Keratinocyte (primary cell): ENCODE measurements at regions not wholly inside any gene's neighbourhood (a gene's known extent, or its start where the extent isn't known, plus 50 kb on each side); places are given as distances from the start of the nearest gene placed in this dataset.

Source experiments
- DNase-seq: peaks from one replicate; pipeline ENCODE4 v3.0.0-alpha.2; 2011; ENCODE audit warnings: low read depth, missing footprints, low spot score
- FAIRE-seq: peaks from 2 replicates; lab custom pipeline; 2011; peaks lifted over from hg19 to GRCh38; lab: Jason Lieb, UNC
- H2AFZ ChIP-seq: 2 replicates; pipeline ENCODE4 v1.6.0; 2012; ENCODE audit warnings: low read length, control low read depth, inconsistent platforms; ENCODE audit not compliant: control insufficient read depth
- H3K27ac ChIP-seq: 2 replicates; pipeline ENCODE4 v1.5.1; 2011; ENCODE audit warnings: low read length; ENCODE audit not compliant: control insufficient read depth, insufficient read depth
- H3K27me3 ChIP-seq: 3 replicates; pipeline ENCODE4 v1.6.0; 2011; ENCODE audit warnings: low read length; ENCODE audit not compliant: control insufficient read depth, insufficient read depth; ENCODE audit errors: extremely low read depth
- H3K36me3 ChIP-seq, 2 experiments: 2 replicates in 1 of 2; 3 replicates in 1 of 2; pipeline ENCODE4 v1.5.1; 2011; ENCODE audit warnings: low read length in 2 of 2, mild to moderate bottlenecking in 1 of 2; ENCODE audit not compliant: control insufficient read depth in 2 of 2, insufficient read depth in 2 of 2; ENCODE audit errors: extremely low read depth in 1 of 2
- H3K4me1 ChIP-seq: 3 replicates; pipeline ENCODE4 v1.5.1; 2011; ENCODE audit warnings: low read length; ENCODE audit not compliant: control insufficient read depth, insufficient read depth; ENCODE audit errors: extremely low read depth
- H3K4me2 ChIP-seq: 3 replicates; pipeline ENCODE4 v1.6.0; 2011; ENCODE audit warnings: low read depth, low read length; ENCODE audit not compliant: control insufficient read depth, insufficient read depth; ENCODE audit errors: extremely low read depth
- H3K4me3 ChIP-seq, 3 experiments: fragments of 200-600 bp in 1 of 3; sonication (generic) in 1 of 3; 2 replicates in 2 of 3; 3 replicates in 1 of 3; pipeline ENCODE4 v1.5.1; 2011 to 2016; ENCODE audit warnings: low read length in 3 of 3, mild to moderate bottlenecking in 3 of 3, control low read depth in 2 of 3, inconsistent platforms in 1 of 3, low read depth in 1 of 3, mixed read lengths in 1 of 3, mixed run types in 1 of 3, moderate library complexity in 1 of 3; ENCODE audit not compliant: control insufficient read depth in 2 of 3, insufficient read depth in 2 of 3; ENCODE audit errors: extremely low read depth in 1 of 3
- H3K79me2 ChIP-seq: 2 replicates; pipeline ENCODE4 v1.6.0; 2012; ENCODE audit warnings: low read length; ENCODE audit not compliant: control insufficient read depth, insufficient read depth
- H3K9ac ChIP-seq: 3 replicates; pipeline ENCODE4 v1.6.0; 2011; ENCODE audit warnings: low read length; ENCODE audit not compliant: control insufficient read depth, insufficient read depth; ENCODE audit errors: extremely low read depth
- H3K9me1 ChIP-seq: 3 replicates; pipeline ENCODE4 v1.6.0; 2011; ENCODE audit warnings: low read length; ENCODE audit not compliant: control insufficient read depth, insufficient read depth; ENCODE audit errors: extremely low read depth
- H3K9me3 ChIP-seq: 2 replicates; pipeline ENCODE4 v1.5.1; 2012; ENCODE audit warnings: low read depth, low read length; ENCODE audit not compliant: control insufficient read depth
- H4K20me1 ChIP-seq: 3 replicates; pipeline ENCODE4 v1.6.0; 2011; ENCODE audit warnings: low read length; ENCODE audit not compliant: control insufficient read depth, insufficient read depth; ENCODE audit errors: extremely low read depth
- CTCF ChIP-seq, 3 experiments: IDR thresholded peaks in 1 of 3; conservative IDR thresholded peaks in 1 of 3; optimal IDR thresholded peaks in 1 of 3; 2 replicates in 2 of 3; 3 replicates in 1 of 3; pipeline versions ENCODE3 to v1.5.1; 2011; ENCODE audit warnings: low read length in 3 of 3, mild to moderate bottlenecking in 3 of 3, moderate library complexity in 2 of 3, control low read depth in 1 of 3, inconsistent platforms in 1 of 3; ENCODE audit not compliant: insufficient read depth in 2 of 3; ENCODE audit errors: extremely low read depth in 1 of 3
- EZH2 ChIP-seq: IDR thresholded peaks from one replicate; pipeline ENCODE4 v1.6.1; 2012; ENCODE audit warnings: inconsistent platforms, mild to moderate bottlenecking, low read length, moderate library complexity
- dilution Hi-C: fragments of 300-500 bp; cut with MboI; formaldehyde crosslinking; loops from one replicate; pipeline ENCODE4 v1.7.0; 2020; ENCODE audit warnings: low sequenced_read_pairs; ENCODE audit not compliant: extremely low pct_ligation_motif_present

DNA sequence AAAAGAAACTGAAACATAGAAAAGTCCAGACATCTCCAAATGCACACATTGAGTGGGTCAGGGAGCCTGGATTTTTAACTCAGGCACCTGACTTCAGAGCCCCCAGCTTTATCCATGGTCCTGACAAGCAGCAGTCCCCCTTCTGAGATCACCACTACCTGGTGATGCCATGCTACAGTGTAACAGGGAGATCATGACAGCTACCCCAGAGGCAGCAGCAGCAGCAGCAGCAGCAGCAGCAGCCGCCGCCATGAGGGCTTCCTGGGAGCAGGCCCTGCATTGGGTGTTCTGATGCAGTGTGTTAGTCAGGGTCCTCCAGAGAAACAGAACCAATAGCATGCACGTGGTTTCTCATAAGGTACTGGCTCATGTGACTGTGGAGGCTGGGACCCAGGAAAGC, 198.6 kb upstream of the SALL1 start:
- Histone ChIP-seq H3K27ac (no peak overlapping the region), H3K4me3 (no peak overlapping the region), H3K9me1 (no peaks in the 10 kb centered on the region), H3K36me3 (no peaks in the 10 kb centered on the region), H3K4me2 (no peak overlapping the region), H3K27me3 (no peaks in the 10 kb centered on the region), H4K20me1 (no peaks in the 10 kb centered on the region), H3K9me3 (no peaks in the 10 kb centered on the region), H2AFZ (no peak overlapping the region), H3K4me1 (no peaks in the 10 kb centered on the region), H3K9ac (no peak overlapping the region), H3K79me2 (no peaks in the 10 kb centered on the region)
- FAIRE-seq (no peak), DNase-seq (no peak)
- dilution Hi-C loops: no loop called here
- TF ChIP-seq EZH2 (no peak), CTCF (optimal IDR thresholded peaks at IDR 0.05 in 1 of 3, IDR thresholded peaks at IDR 0.05 in 1 of 3, conservative IDR thresholded peaks at IDR 0.05 in 1 of 3; ENCODE audit: extremely low read depth in 1 of 3, insufficient read depth in 2 of 3, low read length in 3 of 3) (no peak)

- Histone ChIP-seq H3K9ac (no peak overlapping the region), H4K20me1 (no peaks in the 10 kb centered on the region), H2AFZ (no peak overlapping the region), H3K27ac (no peak overlapping the region), H3K79me2 (no peaks in the 10 kb centered on the region), H3K9me3 (no peaks in the 10 kb centered on the region), H3K4me1 (no peaks in the 10 kb centered on the region), H3K9me1 (no peaks in the 10 kb centered on the region), H3K4me2 (no peak overlapping the region), H3K4me3 (no peak overlapping the region), H3K27me3 (no peaks in the 10 kb centered on the region), H3K36me3 (no peaks in the 10 kb centered on the region)
- no peak for FAIRE-seq
- dilution Hi-C loops: no loop called here
- no peak for DNase-seq
- TF ChIP-seq CTCF (optimal IDR thresholded peaks at IDR 0.05 in 1 of 3, IDR thresholded peaks at IDR 0.05 in 1 of 3, conservative IDR thresholded peaks at IDR 0.05 in 1 of 3; ENCODE audit: extremely low read depth in 1 of 3, insufficient read depth in 2 of 3, low read length in 3 of 3) (no peak), EZH2 (no peak)
Observed at GRCh38 chr16:51343411-51343810, 192.3 kb upstream of the SALL1 start.
